NCI-H510A treated with DMSO at 0.1 percent for 48 hours (cell line): ENCODE measurements at regions not wholly inside any gene's neighbourhood (a gene's known extent, or its start where the extent isn't known, plus 50 kb on each side); places are given as distances from the start of the nearest gene placed in this dataset.

Source experiments
- DNase-seq: peaks from one replicate; lab custom pipeline; 2025; lab: John Stamatoyannopoulos, UW

GRCh38 chr6:50635429-50635828 is 77.9 kb upstream of the TFAP2D start:
- no peak for DNase-seq

DNA sequence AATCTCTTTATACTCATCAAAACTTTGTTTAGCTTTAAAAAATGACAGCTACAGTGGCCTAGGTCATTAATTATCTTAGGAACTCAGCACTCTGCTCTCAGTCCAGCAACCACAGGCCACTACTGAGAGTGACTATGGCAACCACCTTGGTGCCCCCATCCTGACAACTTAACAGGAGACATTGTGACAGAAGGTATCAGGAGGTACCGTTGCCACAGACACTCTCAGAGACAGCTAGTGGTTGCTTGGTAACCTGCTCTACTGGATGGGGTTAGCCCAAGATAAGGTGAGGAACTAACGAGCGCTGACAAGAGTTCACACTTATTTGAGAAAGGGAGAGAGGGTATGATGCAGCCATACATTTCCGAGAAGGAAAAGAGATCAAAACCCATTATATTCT is 76.1 kb upstream of the TFAP2D start:
- DNase-seq = no peak

DNA sequence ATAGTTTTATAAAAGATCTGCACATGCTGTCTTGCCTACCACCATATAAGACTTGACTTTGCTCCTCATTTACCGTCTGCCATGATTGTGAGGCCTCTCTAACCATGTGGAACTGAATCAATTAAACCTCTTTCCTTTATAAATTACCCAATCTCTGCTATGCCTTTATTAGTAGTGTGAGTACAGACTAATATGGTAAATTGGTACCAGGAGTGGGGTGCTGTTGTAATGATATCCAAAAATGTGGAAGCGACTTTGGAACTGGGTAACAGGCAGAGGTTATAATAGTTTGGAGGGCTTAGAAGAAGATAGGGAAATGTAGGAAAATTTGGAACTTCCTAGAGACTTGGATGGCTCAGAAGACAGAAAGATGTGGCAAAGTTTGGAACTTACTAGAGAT is 64.2 kb upstream of the TFAP2D start:
- DNase-seq = no peak

DNA sequence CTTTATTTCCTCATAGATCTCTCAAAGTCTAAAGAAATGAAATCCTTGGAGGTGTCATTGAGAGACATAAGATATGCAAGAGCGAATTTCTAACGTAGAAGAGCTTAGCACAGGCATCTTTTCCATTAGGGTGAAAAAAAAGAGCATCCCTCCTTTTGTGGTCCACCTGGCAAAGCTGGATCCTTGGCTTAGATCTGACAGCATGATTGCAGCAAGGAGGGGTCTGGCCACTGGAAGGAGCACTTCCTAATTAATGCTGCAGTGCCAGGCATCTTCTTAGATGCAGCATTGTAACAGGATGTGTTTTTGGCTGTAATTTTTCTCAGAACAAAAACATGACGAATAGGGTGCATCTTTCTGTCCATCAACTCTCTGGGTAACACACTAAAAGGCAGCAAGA is 60.1 kb upstream of the TFAP2D start:
- no peak for DNase-seq

DNA sequence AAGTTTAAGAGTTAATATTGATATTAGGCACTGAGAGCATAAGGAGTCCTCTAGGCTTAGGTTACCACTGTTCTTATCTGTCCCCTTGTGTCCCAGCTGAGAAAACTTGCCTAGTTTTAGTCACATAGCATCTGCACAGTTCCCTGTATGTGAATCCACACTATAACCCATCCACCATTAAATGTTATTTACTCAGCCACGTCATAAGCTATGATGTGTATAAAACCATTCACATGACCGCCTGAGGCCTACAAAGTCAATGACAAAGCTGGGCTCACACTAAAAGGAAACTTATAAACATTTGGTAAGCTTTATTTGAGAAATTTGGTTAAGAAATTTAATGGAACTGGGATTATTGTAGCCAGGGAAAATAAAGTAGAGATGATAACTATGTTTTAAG is 59.2 kb upstream of the TFAP2D start:
- no peak for DNase-seq

GRCh38 chr6:50655848-50656453 is 57.4 kb upstream of the TFAP2D start:
- peak; percentile 59 for DNase-seq

DNA sequence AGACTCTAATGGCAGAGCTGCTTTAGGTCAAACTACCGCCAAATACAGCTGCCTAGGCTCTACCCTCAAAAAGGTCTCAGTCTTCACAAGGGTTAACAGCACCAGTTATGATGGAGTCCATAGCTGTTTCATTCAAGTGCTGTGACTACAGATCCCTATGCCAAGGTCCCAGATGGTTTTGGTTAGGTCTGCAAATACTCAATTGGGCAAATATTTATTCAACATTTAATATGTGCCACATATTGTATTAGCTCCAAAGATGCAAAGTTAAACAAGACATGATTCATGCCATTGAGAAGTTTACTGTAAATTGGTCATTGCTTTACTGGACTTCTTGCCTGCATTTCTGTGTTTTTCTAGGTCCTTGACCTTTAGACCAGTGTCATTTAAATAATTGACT is 55.8 kb upstream of the TFAP2D start:
- peak; percentile 26 for DNase-seq

GRCh38 chr6:50658561-50658960 is 54.8 kb upstream of the TFAP2D start:
- DNase-seq = no peak

GRCh38 chr6:50661636-50662035 is 51.7 kb upstream of the TFAP2D start:
- no peak for DNase-seq
